ENCODE measurements at regions not wholly inside any gene's neighbourhood (a gene's known extent, or its start where the extent isn't known, plus 50 kb on each side); places are given as distances from the start of the nearest gene placed in this dataset.

DNA sequence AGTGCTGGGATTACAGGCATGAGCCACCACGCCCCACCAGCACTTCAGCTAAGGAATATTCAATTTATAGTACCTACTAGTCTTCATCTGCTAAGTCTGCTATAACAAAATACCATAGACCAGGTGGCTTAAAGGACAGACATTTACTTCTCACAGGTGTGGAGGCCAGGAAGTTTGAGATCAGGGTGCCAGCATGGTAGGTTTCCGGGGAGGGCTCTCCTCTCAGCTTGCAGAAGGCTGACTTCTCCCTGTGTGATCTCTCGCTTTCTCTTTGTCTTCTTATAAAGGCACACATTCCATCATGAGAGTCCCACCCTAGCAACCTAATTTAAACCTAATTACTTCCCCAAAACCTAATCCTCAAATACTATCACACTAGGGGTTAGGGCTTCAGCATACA is 433.0 kb downstream of the INSC start:
- no peak for DNase-seq

- no peak for DNase-seq
Measured at GRCh38 chr11:15551901-15552851, 437.5 kb downstream of the INSC start.

DNA sequence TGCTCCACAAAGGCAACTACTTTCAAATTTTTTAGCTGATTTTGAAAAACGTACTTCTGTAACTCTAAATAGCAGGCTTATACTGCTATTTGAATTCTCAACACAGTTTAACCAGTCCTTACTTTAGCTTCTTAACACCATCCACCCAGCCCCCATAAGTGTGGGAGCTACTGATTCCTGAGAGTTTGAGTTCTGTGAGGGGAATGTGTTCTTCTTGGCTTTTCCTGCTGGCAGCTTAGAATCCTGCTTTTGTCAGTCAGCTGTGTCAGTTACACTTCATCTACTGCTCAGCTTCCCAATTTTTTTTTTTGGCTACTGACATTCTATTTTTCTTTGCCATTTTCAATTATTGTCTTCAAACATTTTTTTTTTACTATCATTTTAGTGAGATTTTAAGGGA is 440.4 kb downstream of the INSC start:
- no peak for DNase-seq

GRCh38 chr11:15557457-15558230 is 442.9 kb downstream of the INSC start:
- DNase-seq = no peak

DNA sequence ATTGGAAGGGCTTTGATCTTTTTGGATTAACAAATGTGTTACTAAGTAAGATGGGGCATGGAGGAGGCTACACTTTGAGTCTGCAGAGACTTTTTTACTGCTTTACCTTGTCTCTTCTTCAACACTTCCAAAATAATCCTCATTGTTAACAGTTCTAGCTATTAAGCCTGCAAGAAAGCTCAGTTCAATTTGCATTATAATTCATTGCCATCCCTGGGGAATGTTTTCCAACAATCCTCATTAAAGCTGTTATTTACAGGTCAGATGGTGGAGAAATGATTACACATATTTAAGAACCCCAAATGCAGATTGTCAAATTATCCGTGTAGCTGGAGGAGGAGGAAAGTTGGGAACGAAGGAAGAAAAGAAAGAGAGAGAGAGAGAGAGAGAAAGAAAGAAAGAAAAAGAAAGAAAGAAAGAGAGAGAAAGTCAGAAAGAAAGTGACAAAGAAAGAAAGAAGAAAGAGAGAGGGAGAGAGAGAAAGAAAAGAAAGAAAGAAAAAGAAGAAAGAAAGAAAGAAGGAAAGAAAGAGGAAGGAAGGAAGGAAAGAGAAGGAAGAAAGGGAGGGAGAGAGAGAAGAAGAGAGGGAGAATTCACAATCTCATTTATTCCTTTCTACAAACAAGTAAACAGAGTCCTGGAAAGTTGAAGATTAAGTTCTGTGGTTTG is 443.9 kb downstream of the INSC start:
- DNase-seq = no peak

DNA sequence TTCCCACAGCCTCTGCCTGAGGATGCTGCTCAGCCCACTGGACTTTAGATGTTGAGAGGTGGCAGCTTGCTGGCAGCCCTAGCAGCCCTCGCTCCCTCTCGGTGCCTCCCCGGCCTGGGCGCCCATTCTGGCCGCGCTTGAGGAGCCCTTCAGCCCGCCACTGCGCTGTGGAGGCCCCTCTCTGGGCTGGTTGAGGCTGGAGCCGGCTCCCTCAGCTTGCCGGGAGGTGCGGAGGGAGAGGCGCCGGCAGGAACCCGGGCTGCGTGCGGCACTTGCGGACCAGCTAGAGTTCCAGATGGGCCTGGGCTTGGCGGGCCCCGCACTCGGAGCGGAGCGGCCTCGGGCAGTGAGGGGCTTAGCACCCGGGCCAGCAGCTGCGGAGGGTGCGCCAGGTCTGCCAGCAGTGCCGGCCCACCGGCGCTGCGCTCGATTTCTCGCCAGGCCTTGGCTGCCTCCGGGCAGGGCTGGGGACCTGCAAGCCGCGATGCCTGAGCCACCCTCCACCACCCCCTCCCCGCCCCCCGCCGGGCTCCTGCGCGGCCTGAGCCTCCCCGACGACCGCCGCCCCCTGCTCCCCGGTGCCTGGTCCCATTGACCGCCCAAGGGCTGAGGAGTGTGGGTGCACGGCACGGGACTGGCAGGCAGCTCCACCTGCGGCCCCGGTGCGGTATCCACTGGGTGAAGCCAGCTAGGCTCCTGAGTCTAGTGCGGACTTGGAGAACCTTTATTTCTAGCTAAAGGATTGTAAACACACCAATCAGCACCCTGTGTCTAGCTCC is 446.2 kb downstream of the INSC start:
- DNase-seq = no peak

DNA sequence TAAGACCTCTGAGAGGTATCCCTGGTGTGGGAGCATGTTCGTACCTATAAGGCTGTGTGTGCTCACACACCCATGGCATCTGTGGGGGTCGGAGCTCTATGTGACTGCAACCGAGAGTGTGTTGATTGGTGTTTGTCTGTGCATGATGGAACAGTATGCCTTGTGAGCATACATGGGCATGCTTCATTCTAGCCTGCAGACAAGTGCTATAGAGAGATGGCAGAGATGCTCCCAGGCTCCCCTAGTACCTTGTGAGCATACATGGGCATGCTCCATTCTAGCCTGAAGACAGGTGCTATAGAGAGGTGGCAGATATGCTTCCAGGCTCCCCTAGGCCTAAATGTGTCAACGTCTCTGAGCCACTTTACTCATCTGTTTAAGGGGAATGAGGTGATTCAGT is 447.5 kb downstream of the INSC start:
- DNase-seq = no peak

DNA sequence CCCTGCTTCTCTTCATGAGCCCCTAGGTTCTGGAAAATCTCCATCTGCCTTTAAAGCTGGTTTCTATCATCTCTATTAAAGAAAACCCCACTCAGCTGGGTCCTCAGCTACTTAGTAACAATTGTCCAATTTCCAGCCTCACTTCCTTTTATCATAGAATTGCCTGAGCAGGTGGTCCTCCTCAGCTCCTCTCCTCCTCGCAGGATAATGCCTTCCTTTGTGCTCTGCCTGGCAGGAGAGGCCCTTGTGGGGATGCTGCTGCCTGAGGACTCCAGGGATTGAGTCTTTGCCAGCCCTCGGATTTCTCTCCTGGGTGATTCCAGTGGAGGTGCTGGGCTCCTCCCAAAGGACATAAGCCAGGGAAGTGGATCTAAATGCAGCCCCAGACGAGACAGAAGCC is 448.3 kb downstream of the INSC start:
- DNase-seq = no peak

DNA sequence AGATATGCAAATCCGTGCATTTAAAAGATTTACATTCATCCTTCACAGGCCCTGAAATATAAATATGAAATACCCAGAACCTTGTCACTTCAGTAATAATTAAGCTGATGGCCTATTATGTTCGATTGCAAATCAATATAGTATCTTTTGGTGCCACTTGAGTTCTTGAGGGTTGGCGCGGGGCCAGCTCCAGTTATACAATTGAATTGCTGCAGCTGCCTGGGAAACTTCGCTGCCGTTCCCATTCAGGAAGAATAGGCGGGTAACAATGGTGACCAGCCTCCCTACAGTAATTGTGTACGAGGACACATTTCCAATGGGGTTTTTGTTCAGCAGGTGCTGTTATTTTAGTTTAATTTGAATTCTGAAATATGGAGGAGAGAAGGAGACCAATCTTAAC is 451.2 kb downstream of the INSC start:
- DNase-seq = no peak

DNA sequence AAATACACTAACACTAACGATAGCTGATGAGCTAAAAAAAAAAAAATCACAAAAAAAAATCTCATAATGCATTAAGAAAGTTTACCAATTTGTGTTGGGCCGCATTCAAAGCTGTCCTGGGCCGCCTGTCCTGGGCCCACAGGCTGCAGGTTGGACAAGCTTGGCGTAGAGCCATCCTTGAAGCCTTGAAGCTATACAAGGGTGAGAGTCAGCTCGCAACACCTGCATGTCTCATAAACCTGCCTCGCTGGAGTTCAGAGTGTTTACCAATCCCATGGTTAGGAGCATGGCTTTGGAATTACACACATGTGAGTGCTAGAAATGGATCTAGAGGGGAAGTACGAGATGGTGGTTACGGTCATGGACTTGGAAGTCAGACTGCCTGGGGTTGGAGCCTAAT is 453.7 kb downstream of the INSC start:
- DNase-seq = no peak

DNA sequence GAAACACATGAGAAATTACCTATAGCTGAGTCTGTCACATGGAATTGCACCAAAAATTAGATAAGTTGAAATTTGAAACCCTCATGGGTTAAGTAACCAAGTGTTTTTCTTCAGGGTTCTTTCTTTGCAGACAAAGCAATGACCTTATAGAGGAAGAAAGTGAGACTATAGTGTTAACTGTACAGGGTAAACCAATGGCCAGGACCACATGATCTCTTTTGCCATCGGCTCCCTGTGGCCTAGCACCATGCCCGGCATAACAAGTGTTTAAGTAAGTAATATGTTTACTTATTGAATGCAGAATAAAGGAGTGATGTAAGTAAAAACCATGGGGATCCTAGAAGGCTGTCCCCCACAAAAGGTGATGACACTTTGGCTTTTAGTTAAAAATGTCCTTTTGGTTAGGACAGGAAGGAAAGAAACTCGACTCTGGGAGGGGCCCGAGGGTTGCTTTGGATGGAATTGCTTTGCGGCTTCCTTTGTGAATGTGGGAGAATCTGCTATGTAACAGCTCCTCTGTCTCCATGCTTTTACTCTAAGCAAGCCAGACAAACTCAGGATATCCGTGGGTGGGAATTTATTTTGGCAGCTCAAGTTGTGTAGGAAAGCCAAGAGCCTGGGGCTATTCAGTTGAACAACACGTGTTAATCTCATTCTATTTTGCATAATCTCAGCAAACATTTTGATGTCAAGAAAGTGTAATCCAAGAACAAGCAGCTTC is 454.7 kb downstream of the INSC start:
- DNase-seq = no peak

DNA sequence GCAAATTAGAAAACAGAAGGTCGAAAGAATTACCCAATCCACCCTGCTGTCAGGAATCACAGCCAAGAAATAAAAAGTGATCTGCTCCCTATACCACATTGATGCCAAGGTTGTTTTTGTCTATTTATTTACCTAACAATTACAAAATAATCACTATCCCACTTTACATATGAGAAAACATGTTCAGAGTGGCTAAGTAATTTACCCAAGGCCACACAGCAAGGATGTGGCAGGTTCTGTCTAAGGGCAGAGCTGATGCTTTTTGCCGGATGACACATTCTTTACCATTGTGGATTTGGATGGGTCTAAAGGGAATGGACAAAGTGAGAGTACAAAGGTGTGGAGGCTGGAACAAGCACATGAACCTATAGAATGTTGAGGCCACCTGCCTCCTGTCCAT is 460.7 kb downstream of the INSC start:
- DNase-seq = no peak

DNA sequence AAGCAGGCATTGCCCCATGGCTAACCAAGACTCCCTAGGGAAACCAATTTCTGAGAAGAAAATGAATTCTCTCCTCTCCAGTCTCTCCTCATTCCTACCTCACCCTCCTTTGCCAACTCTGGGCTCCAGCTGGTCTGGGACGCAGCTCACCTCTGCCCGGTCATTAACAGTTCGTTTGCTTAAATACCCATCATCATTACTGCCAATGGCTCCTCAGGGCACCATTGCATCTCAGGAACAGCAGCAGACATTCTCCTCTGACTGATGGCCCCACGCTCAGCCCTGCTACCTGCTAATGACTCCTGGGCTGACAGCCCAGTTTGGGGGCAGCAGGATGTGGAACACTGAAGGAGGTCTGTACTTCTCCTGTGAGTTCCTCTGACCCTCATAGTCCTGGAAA is 462.0 kb downstream of the INSC start:
- no peak for DNase-seq

- DNase-seq = peak; percentile 10
Measured at GRCh38 chr11:15577519-15577918, 462.8 kb downstream of the INSC start.

- no peak for DNase-seq
Measured at GRCh38 chr11:15579287-15580001, 464.7 kb downstream of the INSC start.

DNA sequence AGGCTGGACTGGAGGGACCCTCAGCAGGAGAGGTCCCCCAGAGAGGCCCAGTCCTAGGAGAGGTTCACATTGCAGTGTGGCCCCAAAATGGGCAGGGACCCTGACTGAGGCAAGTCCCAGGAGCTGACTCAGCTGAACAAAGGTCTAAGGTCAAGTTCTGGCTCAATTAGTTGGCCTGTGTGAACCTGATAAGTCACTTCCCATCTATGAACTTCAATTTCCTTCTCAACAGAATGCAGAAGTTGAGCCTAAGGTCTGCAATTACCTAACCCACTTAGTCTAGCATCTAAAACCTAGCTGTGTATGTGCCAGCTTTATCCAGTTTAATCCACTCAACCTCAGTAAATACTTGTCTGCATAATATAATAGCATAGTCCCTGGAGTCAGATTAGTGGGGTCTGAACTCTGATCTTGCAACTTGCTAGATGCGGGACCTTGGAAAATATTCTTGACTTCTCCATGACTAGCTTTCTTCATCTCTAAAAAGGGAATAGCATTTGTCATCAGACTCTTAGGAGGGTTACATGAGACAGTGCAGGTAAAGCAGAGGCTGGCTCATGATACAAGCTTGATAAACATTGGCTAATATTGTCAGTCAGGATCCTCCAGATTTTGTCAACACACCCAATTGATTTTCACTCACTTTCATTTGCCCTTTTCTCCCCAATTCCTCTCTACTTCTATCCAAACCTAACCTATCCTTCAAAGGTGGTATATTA is 465.5 kb downstream of the INSC start:
- no peak for DNase-seq

DNA sequence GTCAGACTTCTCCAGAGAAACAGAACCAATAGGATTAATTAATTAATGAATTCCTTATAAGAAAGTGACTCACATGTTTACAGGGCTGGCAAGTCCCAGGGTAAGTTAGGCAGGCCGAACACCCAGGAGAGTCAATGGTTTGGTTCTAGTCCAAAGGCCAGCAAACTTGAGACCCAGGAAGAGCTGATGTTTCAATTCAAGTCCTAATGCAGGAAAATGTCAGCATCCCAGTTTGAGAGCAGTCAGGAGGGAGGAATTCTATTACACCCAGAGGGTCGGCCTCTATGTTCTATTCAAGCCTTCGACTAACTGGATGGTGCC is 466.0 kb downstream of the INSC start:
- DNase-seq = no peak

GRCh38 chr11:15584158-15584557 is 469.4 kb downstream of the INSC start:
- no peak for DNase-seq

- no peak for DNase-seq
Measured at GRCh38 chr11:15585602-15586331, 471.0 kb downstream of the INSC start.
